ENCODE measurements at regions not wholly inside any gene's neighbourhood (a gene's known extent, or its start where the extent isn't known, plus 50 kb on each side); places are given as distances from the start of the nearest gene placed in this dataset.

GRCh38 chr7:159204664-159205063 is 60.0 kb upstream of the VIPR2 start:
- TF ChIP-seq, protein P1, sequence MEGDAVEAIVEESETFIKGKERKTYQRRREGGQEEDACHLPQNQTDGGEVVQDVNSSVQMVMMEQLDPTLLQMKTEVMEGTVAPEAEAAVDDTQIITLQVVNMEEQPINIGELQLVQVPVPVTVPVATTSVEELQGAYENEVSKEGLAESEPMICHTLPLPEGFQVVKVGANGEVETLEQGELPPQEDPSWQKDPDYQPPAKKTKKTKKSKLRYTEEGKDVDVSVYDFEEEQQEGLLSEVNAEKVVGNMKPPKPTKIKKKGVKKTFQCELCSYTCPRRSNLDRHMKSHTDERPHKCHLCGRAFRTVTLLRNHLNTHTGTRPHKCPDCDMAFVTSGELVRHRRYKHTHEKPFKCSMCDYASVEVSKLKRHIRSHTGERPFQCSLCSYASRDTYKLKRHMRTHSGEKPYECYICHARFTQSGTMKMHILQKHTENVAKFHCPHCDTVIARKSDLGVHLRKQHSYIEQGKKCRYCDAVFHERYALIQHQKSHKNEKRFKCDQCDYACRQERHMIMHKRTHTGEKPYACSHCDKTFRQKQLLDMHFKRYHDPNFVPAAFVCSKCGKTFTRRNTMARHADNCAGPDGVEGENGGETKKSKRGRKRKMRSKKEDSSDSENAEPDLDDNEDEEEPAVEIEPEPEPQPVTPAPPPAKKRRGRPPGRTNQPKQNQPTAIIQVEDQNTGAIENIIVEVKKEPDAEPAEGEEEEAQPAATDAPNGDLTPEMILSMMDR (IDR thresholded peaks at IDR 0.05) = no peak
- no peak for TF ChIP-seq POLR2A (IDR thresholded peaks at IDR 0.05)
